ENCODE measurements at regions not wholly inside any gene's neighbourhood (a gene's known extent, or its start where the extent isn't known, plus 50 kb on each side); places are given as distances from the start of the nearest gene placed in this dataset.

- no peak for DNase-seq
- TF ChIP-seq GATA1 (IDR thresholded peaks at IDR 0.05; ENCODE audit: low read depth, low read length) (no peak), POLR2A (IDR thresholded peaks at IDR 0.05; ENCODE audit: low read length) (no peak)
Measured at GRCh38 chr6:122052346-122052900, 347.0 kb upstream of the HSF2 start.

- DNase-seq, result no peak
- TF ChIP-seq POLR2A (IDR thresholded peaks at IDR 0.05; ENCODE audit: low read length) (no peak), GATA1 (IDR thresholded peaks at IDR 0.05; ENCODE audit: low read depth, low read length) (no peak)
Measured at GRCh38 chr6:122059918-122060317, 339.5 kb upstream of the HSF2 start.

- TF ChIP-seq POLR2A (IDR thresholded peaks at IDR 0.05; ENCODE audit: low read length), result no peak
- TF ChIP-seq GATA1 (IDR thresholded peaks at IDR 0.05; ENCODE audit: low read depth, low read length), result no peak
- DNase-seq, result no peak
Measured at GRCh38 chr6:122061855-122062254, 337.6 kb upstream of the HSF2 start.

GRCh38 chr6:122063076-122063475, 336.4 kb upstream of the HSF2 start:
- TF ChIP-seq POLR2A (IDR thresholded peaks at IDR 0.05; ENCODE audit: low read length) (no peak), GATA1 (IDR thresholded peaks at IDR 0.05; ENCODE audit: low read depth, low read length) (no peak)
- no peak for DNase-seq

GRCh38 chr6:122063761-122064160, 335.7 kb upstream of the HSF2 start:
- TF ChIP-seq POLR2A (IDR thresholded peaks at IDR 0.05; ENCODE audit: low read length) (no peak), GATA1 (IDR thresholded peaks at IDR 0.05; ENCODE audit: low read depth, low read length) (no peak)
- no peak for DNase-seq

- TF ChIP-seq POLR2A (IDR thresholded peaks at IDR 0.05; ENCODE audit: low read length), result no peak
- TF ChIP-seq GATA1 (IDR thresholded peaks at IDR 0.05; ENCODE audit: low read depth, low read length), result no peak
- DNase-seq, result no peak
Measured at GRCh38 chr6:122066200-122066599, 333.3 kb upstream of the HSF2 start.

- no peak for TF ChIP-seq POLR2A (IDR thresholded peaks at IDR 0.05; ENCODE audit: low read length)
- no peak for TF ChIP-seq GATA1 (IDR thresholded peaks at IDR 0.05; ENCODE audit: low read depth, low read length)
- DNase-seq, result no peak
Measured at GRCh38 chr6:122068291-122068769, 331.1 kb upstream of the HSF2 start.

GRCh38 chr6:122069932-122070331, 329.5 kb upstream of the HSF2 start:
- TF ChIP-seq POLR2A (IDR thresholded peaks at IDR 0.05; ENCODE audit: low read length) (no peak), GATA1 (IDR thresholded peaks at IDR 0.05; ENCODE audit: low read depth, low read length) (no peak)
- DNase-seq, result no peak

GRCh38 chr6:122072014-122072647, 327.3 kb upstream of the HSF2 start:
- TF ChIP-seq POLR2A (IDR thresholded peaks at IDR 0.05; ENCODE audit: low read length) (no peak), GATA1 (IDR thresholded peaks at IDR 0.05; ENCODE audit: low read depth, low read length) (no peak)
- no peak for DNase-seq

GRCh38 chr6:122075084-122075838, 324.2 kb upstream of the HSF2 start:
- TF ChIP-seq POLR2A (IDR thresholded peaks at IDR 0.05; ENCODE audit: low read length) (no peak), GATA1 (IDR thresholded peaks at IDR 0.05; ENCODE audit: low read depth, low read length) (no peak)
- no peak for DNase-seq

- DNase-seq, result no peak
- no peak for TF ChIP-seq GATA1 (IDR thresholded peaks at IDR 0.05; ENCODE audit: low read depth, low read length)
- no peak for TF ChIP-seq POLR2A (IDR thresholded peaks at IDR 0.05; ENCODE audit: low read length)
Measured at GRCh38 chr6:122075917-122076316, 323.5 kb upstream of the HSF2 start.

GRCh38 chr6:122077603-122078002, 321.8 kb upstream of the HSF2 start:
- no peak for TF ChIP-seq GATA1 (IDR thresholded peaks at IDR 0.05; ENCODE audit: low read depth, low read length)
- no peak for TF ChIP-seq POLR2A (IDR thresholded peaks at IDR 0.05; ENCODE audit: low read length)
- no peak for DNase-seq

GRCh38 chr6:122078481-122078880, 321.0 kb upstream of the HSF2 start:
- no peak for TF ChIP-seq POLR2A (IDR thresholded peaks at IDR 0.05; ENCODE audit: low read length)
- no peak for DNase-seq

- TF ChIP-seq GATA1 (IDR thresholded peaks at IDR 0.05; ENCODE audit: low read depth, low read length) (no peak), POLR2A (IDR thresholded peaks at IDR 0.05; ENCODE audit: low read length) (no peak)
- DNase-seq, result no peak
Measured at GRCh38 chr6:122079916-122080315, 319.5 kb upstream of the HSF2 start.

- DNase-seq, result no peak
- TF ChIP-seq GATA1 (IDR thresholded peaks at IDR 0.05; ENCODE audit: low read depth, low read length) (no peak), POLR2A (IDR thresholded peaks at IDR 0.05; ENCODE audit: low read length) (no peak)
Measured at GRCh38 chr6:122081921-122082320, 317.5 kb upstream of the HSF2 start.

Measured in erythroblast (primary cell).